ENCODE measurements at regions not wholly inside any gene's neighbourhood (a gene's known extent, or its start where the extent isn't known, plus 50 kb on each side); places are given as distances from the start of the nearest gene placed in this dataset.
A peak's percentile ranks its signal among the peaks of the same experiment; 100 is the strongest.

- DNase-seq, result no peak
Measured at GRCh38 chr14:48973151-48973550, 613.0 kb downstream of the RPS29 start.

DNA sequence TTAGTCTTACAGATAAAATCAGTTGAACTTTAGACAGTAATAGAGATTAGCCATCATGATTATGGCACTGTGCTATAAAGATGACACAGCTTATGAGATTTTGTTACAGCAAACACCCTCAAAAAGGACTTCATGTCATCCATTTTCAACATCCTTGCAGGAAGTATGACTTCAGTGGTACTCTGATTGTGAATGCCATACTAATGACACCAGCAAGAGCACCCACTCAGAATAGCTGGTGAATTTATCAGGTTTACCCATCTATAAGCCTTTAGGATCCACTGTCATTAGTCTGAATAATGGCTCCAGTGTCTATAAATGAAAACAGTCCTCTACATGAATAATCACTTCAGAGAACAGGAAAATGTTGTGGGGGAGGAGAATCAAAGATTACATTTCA, 615.2 kb downstream of the RPS29 start:
- DNase-seq, result no peak

DNA sequence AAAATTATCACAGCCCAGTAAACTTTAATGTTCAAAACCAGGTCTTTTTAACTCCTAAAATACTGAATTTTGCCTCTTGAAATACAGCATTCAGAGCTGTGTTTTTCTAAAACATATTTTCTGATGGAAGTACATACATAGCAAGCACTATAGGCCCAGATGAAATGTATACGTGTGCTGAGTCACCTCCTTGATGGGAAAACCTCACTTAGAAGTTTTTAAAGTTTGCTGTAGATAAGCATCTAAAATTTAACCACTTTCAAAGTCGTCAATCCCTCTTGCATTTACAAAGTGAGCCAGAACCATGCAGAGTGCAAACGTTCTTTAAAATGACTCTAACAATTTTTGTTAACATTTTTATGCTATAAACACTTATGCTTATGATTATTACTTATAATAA, 618.8 kb downstream of the RPS29 start:
- no peak for DNase-seq

GRCh38 chr14:48963231-48963790, 622.9 kb downstream of the RPS29 start:
- no peak for DNase-seq

DNA sequence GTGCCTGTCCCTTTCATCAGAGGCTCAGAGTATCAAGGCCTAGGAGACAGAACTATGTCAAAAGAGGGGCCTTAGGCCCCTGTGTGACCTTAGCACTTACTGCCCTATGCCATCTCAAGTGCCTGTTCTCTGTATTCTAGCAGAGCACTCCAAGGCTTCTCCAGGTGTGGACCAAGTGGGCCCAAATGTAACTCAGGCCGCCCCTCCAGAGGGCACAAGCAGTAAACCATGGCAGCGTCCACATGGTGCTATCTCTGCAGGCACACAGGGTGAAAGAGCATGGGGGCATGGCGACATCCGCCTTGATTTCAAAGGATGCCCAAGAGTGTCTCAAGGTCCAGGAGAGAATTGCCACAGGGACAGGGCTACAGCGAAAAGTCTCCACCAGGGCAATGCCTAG, 628.7 kb downstream of the RPS29 start:
- DNase-seq, result no peak

DNA sequence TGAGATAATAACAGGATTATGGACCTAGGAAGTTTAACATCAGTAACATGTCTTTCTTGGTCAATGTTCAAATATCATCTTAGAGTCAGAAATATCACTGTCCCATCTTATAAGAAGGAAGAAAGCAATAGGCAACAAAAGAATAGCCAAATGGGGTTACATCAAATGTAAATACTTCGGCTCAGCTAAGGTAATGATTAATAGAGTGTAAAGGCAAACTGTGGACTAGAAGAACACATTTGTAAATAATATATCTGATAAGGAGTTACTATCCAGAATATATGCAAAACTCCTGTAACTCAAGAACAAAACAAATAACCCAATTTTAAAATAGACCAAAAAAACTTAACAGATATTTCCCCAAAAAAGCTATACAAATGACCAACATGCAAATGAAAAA, 630.3 kb downstream of the RPS29 start:
- DNase-seq, result no peak

GRCh38 chr14:48954446-48954845, 631.7 kb downstream of the RPS29 start:
- DNase-seq, result no peak

DNA sequence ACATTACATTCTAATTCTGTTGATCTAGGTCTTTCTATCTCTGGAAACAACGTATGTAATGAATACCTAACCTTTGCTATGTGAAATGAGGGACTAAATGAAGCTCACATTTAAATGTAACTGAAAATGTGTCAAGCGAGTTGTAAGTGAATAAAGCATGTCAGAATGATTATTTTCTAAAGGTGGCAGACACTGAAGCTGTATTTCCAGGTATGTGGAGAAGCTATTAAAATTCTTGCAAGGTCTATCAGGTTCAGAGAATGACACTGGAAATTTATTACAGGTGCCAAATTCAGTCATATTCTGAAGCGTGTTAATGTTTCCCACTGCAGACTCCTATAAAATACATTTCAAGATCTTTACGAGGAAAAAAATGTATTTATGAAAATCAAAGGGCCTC, 641.4 kb downstream of the RPS29 start:
- DNase-seq, result no peak

- DNase-seq, result no peak
Measured at GRCh38 chr14:48943913-48944312, 642.3 kb downstream of the RPS29 start.

DNA sequence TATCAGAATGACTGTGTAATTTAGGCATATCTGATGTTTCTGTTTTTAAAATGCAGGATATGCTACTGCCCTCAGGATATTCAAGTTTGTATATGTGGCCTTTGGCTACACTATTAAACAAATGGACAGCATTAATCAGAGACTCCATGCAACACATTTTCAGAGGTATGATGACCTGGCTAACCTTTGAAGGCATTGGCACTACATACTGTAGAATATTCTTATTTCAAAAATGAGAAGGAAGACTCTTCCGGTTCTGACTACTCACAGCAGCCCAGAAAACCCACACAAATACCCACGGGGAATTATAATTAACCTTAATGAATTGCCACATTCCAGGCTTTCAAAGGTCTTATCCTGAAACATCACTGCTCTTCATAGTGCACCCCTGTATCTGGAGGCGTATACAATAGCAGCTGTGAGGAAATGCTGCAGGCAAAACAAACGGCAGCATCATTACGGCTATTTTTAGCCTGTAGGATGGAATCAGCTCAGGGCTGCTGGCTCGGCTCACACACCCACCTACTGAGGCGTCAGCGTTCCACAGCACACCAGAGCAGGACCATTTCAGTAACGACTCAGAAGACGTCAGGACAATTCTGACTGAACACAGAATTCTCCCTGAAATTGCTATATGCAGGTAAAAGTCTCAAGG, 648.5 kb downstream of the RPS29 start:
- no peak for DNase-seq

- no peak for DNase-seq
Measured at GRCh38 chr14:48936849-48937248, 649.3 kb downstream of the RPS29 start.

DNA sequence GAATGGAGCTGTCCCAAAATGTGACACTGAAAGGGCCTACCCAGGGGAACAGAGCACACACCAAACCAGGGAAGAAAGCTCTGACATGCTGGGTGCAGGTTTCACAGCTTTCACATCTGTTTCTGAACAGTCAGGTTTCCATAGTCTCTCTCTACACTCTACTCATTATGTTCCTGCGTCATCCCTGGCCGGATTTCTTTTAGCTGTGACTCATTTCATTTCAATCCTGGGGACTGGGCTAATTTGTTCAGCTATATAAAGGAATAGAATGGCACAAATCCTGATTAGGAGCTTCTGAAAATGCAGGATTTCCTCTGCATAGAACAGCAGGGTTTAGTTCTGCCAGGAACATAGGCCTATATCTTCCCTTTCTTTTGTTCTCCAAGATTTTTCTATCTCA, 649.8 kb downstream of the RPS29 start:
- DNase-seq, result no peak

- DNase-seq, result no peak
Measured at GRCh38 chr14:48925184-48925583, 661.0 kb downstream of the RPS29 start.

- no peak for DNase-seq
Measured at GRCh38 chr14:48914921-48915320, 671.3 kb downstream of the RPS29 start.

- DNase-seq, result no peak
Measured at GRCh38 chr14:48914382-48914781, 671.8 kb downstream of the RPS29 start.

DNA sequence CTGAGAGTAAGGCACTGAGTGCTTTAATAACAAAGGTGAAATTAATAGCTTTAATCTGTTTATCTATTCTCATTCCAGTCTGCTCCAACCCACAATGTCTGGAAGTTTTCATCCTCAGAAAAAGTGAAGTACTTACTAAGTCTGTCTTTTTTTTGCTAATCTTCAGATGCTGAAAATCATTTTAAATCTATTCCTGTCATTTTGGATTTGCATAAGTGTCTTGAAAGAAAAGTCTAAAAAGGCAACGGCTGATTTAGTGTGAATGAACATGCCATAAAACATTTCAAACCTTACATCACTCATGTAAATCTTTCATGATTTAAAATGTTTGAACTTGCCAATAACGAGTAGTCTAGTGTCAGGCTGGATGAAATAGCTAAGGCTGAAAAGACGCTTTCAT, 685.6 kb downstream of the RPS29 start:
- DNase-seq, result no peak

- DNase-seq, result no peak
Measured at GRCh38 chr14:48890333-48890732, 695.8 kb downstream of the RPS29 start.

DNA sequence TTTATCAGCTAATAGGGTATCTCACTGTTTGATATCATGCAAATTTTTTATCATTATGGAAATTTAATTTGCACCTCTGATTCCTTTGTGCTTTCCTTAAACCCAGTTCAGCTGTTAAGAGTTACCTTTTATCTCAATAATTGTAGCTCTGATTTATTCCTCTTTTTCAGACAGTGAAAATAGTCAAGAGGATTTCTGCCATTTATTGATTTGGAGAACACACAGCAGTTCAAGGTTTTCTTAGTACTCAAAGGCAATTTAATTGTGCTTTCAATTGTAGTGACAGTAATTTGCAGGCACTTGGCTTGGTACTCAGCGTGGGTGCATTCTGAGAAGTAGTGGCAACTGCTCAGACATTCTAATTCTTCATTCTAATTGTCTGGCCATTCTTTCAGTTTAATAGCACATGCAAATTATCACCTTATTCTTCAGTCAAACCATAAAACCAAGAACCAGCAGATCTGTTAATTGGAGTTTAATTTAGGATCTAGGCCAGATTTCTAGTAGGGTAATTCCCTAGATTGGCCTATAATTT, 709.3 kb downstream of the RPS29 start:
- DNase-seq, result peak; percentile 24

DNA sequence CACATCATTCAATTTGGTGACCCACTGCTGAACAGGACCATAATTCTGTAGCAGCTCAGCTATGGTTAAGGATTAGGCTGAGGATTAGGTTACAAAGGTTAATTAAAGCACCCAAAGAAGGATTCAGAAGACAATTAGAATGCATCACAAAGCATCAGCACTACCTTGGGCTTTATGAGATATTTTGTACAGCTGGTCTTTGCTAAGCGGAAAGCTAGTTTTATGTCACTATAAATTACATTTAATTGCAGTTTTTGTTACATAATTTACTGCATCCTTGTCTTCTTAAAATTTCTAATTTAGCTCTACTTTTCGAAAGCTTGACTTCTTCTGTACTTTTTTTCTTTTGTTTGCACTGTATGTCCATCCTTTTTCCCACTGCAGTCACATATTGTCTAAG, 711.5 kb downstream of the RPS29 start:
- no peak for DNase-seq

GRCh38 chr14:48857366-48857765, 728.8 kb downstream of the RPS29 start:
- DNase-seq, result no peak

GRCh38 chr14:48853159-48853558, 733.0 kb downstream of the RPS29 start:
- no peak for DNase-seq

DNA sequence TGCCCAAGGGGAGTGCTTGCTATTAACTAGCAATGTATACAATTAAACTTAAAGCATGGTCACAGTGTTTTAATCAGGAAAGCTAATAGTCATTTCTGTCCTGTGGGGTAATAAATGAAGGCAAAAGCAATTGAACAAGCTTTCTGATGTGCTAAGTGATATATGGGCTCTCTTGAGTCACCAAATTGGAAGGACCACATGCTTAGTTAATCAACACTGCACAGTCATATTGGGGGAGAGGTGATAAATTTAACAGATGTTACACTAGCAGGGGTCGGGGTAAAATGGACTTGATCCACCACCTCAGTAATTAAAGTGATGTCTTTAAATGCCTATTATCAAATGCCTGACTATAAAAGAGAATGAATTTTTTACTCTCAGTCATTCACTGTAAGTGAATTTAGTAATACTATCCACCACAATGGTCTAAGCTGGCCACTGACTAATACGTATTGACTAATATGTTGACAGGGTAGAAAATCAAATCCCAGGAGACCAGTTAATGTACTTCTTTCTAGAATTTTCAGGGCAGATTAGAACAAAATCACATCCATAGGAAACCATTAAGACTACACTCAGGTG, 736.3 kb downstream of the RPS29 start:
- DNase-seq, result no peak

- no peak for DNase-seq
Measured at GRCh38 chr14:48842785-48843184, 743.4 kb downstream of the RPS29 start.

DNA sequence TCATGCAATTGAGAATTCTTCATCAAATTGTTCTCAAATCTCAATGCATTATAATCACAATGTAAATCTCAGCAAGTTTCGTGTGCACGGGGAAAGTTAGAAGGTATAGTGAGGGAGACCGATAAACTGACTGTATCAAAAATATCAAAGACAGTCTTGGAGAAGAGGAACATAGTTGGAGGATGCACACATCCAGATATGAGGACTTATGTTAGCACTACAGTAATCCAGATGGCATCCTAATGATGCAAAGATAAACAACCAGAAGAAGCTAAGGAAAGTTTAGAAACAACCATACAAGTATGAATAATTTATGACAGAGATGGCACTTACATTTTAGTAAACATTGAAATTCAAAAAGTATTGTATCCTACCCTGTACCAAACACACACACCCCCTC, 760.1 kb downstream of the RPS29 start:
- DNase-seq, result no peak

DNA sequence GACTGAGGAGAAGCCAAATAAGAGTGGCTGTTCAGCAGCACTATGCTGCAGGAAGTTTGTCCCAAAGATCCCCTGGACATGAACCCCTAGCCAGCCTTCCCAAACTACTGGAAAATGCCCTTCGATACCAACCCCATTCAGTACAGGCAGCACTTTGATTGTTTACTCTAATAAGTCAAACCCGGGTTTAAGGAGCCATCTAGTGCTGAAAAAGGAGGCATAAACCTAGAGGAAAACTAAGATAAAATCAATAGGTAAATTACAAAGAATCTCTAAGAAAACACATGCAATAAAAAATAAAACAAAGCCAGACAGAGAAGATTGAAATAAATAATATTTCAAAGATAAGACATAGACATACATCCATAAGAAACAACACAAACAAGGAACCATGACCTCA, 771.6 kb downstream of the RPS29 start:
- peak; percentile 31 for DNase-seq

All from NCI-H1092 treated with DMSO at 0.1 percent for 48 hours (cell line).